HG03378 (cell line): ENCODE measurements at regions not wholly inside any gene's neighbourhood (a gene's known extent, or its start where the extent isn't known, plus 50 kb on each side); places are given as distances from the start of the nearest gene placed in this dataset.
"Not testable (repeated sequence)": the region's sequence is repeated elsewhere in the genome, so short reads cannot be mapped to it uniquely, and the experiment has no call there.

Experiments used
- ATAC-seq: cut with Tn5 transposase; IDR thresholded peaks from one replicate; pipeline ENCODE4 v1.9.1; 2021; ENCODE audit warnings: mild to moderate bottlenecking, moderate library complexity; ENCODE audit not compliant: unreplicated experiment

DNA sequence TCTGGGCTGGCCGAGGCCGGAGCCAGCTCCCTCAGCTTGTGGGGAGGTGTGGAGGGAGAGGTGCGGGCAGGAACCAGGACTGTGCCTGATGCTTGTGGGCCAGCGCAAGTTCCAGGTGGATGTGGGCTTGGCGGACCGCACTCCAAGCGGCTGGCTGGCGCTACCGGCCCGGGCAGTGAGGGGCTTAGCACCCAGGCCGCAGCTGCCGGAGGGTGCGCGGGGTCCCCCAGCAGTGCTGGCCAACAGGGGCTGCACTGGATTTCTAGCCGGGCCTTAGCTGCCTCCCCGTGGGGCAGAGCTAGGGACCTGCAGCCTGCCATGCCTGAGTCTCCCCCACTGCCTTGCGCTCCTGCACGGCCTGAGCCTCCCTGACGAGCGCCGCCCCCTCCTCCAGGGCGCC is 242.8 kb downstream of the CCSER2 start:
- no peak for ATAC-seq

DNA sequence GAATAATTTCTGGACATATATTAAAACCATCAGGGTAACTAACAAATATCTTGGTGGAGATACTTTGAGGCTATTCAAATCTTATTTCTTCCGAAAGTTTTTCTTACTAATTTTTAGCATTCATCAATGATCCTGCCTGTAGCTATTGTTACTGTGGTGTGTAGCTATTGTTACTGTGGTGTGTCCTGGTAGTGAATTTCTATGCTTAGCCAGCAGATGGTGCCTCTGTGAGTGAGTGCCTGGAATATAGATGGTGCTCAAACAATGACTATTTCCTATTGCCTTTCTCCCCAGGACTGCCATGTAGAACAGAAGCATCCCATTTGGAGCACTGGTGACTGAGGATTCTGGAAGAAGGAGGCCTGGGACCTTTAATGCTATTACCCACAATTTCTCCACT is 245.7 kb downstream of the CCSER2 start:
- no peak for ATAC-seq

DNA sequence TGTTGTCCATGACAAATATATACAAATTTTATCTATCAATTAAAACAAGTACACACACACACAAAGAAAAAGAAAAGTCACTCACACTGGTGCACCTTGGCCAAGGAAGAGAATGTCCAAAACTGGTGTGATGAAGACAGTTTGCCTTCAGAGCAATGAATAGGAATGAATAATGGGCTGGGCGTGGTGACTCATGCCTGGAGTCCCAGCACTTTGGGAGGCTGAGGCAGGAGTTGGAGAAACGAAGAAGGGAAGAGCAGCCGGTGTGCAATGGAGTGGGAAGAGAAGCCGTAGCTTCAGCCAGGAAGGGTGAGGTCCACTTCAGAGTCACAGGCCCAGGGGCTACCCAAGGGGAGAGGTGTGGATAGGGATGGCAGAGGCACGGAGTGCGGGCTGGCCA is 253.6 kb downstream of the CCSER2 start:
- ATAC-seq = no peak

DNA sequence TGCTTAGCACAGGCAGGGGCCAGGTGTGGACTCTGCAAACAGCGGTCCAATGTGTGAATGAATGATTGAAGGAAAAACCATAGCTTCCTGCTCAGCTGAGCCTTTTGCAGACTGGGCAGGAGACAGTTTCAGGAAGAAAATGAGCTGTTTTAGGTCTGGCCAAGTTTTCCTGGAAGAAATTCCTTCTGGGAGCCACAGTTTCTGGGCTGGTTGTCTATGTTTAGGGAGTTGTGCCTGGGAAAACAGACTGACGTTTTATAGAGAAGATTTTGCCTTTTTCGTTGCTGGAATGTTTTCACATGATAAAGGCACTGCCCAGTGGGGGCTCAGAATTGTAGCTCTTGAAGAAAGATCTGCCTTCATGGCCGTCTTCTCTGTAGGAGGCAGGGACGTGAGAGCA is 255.1 kb downstream of the CCSER2 start:
- ATAC-seq = no peak

DNA sequence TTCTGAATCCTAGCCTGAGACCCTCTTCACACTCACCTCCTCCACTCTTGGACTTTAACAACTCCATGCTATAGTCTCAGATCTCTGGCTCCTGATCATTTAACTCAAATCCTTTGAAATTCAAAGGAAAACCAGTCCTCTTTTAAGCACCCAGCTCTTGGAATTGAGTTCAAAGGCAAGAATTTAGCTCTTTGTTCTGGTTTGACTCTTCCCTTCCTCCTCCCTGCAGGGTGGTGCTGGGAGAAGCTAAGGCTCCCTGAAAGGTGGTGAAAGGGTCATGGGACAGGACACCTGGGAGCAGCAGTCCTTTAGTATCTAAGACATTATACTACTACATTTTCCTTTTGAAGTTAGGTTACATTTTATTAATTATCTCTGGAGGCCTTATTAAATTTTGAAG is 259.4 kb downstream of the CCSER2 start:
- ATAC-seq = no peak

DNA sequence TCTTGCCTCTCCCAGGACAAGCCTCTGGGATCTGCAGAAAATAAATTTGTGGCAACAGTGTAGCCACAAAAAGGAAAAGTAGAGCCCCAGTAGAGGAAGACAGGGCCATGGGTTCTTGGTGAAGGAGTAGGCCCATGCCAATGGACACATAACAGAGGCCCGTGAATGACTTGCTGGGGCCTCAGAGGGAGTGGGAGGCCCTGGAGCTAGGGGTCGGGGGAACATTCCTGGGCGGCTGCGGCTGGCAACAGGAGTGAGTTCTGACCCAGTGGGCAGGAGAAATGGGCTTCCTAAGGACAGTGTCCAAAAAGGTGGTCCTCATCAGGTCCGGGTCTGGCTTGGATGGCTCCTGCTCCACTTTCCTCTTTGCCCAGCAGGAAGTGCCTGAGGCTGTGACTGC is 260.0 kb downstream of the CCSER2 start:
- ATAC-seq = no peak

DNA sequence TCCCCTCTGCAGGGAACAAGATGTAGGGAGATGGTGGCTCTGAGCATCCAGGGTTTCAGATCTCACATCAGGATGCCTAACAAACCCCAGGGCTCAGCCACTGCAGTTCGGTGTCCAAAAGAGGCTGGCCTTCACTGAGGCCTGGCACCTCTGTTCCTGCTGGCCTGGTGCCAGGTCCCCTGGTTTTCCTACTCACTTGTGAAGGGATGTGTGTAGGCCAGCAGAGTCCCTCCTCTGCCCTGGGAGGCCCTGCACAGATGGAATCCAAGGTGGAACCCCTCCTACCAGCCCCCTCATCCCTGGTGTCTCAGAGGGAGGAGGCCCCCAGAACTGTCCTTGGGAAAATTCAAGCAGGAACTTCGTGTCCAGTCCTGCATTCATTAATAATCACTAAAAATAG is 260.6 kb downstream of the CCSER2 start:
- no peak for ATAC-seq

DNA sequence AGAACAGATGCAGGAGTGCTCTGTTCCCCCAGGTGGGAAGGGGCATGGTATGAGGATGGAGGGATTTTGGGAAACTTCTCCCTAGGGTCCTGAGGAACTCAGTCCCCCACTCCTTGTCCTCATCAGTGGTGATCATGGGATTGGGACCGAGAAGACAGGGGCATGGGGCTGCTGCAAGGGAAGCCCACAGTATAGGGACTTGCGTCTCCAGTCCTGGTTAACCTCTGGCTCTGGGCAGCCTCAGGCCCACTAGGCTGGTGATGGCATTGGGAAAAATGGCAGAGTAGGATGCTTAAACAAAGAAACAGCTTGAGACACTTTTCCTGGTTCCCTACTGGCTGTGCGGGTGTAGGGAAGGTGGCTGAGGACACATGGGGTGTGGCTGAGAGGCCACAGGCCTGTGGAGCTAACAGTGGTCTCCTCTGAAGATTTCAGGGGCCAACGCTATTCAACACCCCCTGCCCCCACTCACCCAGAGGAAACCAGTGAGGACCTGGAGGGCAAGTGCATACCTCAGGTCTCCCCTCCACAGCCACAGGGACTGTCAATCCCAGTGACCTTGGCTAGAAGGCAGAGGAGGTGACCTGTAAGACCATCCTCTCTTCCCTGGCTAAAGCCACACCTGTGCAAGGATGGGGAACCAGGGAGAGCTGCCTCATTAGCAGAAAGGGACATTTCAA is 261.3 kb downstream of the CCSER2 start:
- no peak for ATAC-seq

DNA sequence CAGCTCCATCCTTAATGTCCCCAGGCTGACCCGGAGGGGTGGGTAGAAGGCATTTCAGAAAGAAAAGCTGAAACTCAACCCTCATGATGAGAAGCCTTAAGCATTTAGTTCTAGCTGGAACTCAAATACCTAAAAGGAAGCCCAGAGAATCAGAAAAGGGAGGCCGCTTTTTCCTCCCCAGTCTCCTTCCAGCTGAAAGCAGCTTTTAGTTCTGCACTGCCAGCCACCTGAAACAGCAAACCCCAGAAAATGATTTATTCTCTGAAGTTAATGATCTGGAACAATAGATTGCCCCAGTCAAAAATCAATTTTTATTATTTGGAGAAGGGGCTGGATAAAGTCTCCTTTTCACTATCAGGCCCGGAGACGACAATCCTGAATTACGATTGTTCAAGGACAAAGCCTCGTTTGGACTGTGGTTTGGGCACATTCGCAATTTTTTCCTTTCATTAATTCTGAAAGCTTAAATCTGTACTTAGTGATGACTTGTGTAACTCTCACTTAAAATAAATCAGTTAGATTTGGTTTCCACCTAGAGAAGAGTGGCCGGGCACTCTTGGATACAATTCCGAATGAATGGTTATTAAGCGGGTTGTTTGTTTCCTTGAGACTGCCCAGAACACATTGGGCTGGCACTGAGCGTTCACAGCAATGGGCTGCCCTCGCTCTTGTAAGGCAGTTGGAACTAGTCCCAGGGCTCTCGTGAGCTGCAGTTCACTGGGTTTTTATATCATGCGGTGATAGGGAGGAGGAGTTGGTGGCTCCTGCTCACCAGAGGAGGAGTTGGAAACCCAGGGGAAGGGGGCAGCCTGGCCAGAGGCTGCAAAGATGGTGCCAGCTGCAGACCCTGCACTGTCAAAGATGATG is 262.2 kb downstream of the CCSER2 start:
- no peak for ATAC-seq

DNA sequence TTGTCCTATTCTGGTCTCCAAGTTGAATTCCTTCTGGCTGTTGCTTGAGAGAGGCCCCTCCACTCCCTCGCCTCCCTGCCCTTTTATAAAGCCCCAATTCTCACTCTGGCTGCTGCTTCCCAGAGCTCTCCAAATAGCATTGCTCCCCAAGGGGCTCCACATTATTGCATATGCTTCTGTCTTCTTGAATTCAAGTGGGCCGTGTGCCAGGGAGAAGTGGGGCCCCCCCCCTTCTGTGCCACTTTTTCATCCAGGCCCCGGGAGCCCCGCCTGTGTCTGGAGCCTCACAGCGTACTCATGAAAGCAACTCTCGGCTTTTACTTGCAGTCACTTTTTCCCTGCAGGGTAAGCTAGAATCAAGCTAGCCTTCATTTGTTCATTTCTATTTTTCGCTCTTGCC is 265.1 kb downstream of the CCSER2 start:
- no peak for ATAC-seq

DNA sequence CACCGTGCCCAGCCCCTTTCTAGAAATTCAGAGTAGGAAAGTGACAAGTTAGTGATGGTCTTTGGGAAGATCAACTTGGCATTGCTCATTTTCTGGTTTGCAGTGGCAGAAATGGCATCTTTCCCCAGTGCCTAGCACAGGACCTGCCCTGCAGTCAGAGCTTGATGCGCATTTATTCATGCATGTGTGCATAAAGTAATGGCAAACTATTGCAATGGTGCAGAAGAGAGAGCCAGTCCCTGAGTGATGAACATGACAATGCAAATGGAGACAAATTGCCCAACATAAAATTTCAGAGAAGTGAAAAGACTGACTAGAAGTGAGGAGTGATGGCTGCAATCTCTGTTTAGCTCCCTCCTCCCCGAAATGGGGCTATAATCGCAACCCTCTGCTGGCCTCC is 268.2 kb downstream of the CCSER2 start:
- ATAC-seq = no peak

DNA sequence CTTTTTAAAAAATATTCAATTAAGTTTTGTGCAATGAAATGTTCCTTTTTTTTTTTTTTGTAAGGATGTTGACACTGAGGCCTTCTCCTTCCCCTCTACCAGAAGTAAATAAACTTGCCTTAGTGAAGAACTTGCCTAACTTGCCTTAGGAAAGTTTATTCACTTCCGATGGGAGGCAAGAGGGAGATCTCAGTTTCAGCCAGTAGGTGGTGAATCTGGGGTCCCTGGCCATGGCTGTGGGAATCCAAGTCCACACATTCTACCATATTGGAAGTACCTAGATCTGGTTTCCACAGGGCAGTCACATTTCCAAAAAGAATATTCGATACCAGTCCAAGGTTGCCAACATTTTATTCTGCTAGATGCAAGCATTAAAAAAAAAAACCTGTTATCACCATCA is 270.9 kb downstream of the CCSER2 start:
- no peak for ATAC-seq

DNA sequence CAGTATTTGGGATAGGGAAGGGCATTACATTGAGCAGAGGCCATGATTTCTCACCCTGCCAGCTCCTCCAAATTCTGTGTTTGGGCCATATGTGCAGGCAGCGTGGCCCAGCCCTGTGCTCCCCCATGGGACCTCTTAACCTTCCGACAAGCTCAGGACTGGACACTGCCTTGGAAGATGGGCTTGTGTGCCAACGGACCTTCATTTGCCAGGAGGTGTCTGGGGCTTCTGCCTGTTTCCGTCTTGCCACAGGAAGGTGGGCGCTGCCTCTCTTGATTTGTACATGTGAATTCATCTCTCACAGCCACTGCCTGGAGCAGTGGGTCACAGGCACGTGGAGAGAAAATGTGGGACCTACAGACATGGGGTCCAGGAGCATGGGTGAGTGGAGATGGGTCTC is 272.6 kb downstream of the CCSER2 start:
- no peak for ATAC-seq

DNA sequence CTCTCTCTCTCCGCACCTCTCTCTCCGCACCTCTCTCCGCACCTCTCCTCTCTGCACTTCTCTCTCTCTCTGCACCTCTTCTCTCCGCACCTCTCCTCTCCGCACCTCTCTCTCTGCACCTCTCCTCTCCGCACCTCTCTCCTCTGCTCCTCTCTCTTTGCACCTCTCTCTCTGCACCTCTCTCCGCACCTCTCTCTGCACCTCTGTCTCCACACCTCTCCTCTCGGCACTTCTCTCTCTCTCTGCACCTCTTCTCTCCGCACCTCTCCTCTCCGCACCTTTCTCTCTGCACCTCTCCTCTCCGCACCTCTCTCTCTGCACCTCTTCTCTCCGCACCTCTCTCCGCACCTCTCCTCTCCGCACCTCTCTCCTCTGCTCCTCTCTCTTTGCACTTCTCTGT is 274.2 kb downstream of the CCSER2 start:
- not testable (repeated sequence) for ATAC-seq

DNA sequence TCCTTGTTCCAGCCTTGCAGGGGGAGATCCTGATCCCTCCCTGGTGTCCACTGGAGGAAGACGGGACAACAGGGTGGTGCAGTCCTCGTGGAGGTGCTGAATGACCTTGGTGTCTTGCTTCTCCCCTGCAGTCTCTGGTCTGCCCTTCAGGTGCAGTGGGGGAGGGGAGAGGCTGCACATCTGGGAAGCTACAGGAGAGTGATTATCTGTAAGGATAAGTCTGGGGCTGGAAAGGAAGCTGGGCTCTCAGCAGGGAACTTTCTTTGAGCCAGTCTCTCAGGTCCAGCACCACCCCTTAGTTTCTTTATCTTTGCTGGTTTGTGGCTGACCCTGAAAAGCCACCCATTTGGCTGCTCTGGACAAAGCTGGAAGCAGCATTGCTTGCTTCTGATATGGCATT is 275.6 kb downstream of the CCSER2 start:
- no peak for ATAC-seq

DNA sequence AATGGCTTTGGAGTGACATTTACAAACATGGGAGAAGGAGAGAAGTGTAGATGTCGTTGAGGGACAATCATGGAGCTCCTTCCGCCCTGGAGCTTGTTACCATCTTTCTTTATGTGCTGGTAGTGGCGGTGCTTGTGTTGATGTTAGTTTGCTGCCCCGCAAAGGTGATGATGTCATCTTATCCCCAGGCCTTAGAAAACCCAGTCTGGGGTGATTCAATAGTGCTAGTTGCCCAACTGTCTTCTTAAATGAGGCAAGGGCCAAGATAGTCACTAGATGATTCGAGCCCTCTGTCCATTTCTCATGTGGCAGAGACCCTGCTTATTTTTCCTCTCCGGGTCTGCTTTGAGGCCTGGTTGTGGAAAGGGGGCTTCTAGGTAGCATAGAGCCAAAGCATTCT is 277.4 kb downstream of the CCSER2 start:
- ATAC-seq = no peak

DNA sequence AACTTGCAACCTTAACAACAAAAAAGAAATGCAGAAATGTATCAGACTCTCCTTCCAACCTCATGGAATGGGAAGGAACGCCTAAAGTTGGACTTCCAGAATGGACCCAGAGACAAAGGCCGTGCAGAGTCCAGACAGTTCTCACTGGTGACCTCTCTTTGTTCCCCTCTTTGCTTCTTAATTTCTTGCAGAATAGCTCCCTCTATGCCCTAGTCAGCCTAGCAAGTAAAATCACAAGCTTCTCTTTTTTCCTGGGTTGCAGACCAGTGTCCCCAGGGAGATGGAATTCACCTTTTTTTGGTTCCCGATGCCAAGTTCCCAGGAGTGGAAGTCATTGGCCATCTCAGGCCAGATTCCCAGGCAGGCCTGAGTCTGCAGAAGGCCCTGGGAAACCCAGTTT is 278.0 kb downstream of the CCSER2 start:
- no peak for ATAC-seq

DNA sequence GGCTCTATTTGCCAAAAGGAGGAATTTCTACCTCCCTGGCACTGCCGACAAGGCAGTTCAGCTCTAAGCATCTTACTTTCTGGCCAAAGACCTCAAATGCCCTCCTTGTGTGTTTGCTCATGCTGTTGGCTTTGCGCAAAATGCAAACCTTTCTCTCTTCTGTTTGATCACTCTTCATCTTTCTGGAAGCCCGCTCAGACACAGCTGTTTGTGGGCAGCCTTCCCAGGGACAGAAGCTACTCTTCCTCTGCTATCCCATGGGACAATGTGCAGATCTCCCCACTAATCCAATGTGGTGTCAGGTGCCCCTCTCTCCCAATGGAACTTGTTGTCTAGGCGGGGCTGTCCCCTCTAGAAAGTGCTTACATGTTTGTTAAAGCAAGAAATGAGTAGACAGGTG is 278.7 kb downstream of the CCSER2 start:
- ATAC-seq = no peak

DNA sequence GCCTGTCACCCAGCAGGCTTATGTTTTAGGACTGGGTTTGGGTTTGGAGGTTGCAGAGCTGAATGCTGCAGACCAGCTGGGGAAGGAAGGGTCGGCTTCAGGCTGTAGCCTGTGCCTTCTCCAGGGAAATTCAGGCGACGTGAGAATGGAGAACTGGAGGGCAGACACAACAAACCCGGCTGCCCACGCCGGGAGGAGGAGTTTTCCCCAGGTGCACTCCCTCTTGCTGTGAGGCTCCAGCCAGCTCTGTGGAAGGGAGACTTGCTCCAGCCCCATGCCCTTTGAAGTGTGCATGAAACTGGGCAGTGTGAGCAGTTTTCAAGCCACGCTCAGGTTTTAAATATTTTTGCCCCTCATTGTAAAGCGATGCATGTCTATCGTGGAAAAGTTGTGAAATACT is 279.1 kb downstream of the CCSER2 start:
- ATAC-seq = no peak

DNA sequence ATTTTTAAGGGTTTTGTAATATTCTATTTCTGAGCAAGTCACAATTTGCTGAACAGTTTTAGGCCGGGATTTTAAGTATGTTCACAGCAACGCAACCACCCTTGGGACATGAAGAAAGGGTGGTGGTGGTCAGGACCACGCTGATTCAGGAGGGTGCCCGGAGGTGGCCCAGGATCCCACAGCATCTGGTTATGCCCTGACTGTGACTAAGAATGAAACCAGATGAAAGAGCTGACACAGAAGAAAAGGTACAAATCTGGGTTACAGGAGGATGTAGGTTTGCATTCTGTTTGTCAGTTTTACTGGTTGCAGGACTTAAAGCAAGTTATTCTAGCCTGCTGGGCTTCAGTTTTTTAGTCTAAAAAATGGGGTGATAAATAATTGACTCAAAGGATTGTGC is 279.7 kb downstream of the CCSER2 start:
- ATAC-seq = peak; percentile 85

DNA sequence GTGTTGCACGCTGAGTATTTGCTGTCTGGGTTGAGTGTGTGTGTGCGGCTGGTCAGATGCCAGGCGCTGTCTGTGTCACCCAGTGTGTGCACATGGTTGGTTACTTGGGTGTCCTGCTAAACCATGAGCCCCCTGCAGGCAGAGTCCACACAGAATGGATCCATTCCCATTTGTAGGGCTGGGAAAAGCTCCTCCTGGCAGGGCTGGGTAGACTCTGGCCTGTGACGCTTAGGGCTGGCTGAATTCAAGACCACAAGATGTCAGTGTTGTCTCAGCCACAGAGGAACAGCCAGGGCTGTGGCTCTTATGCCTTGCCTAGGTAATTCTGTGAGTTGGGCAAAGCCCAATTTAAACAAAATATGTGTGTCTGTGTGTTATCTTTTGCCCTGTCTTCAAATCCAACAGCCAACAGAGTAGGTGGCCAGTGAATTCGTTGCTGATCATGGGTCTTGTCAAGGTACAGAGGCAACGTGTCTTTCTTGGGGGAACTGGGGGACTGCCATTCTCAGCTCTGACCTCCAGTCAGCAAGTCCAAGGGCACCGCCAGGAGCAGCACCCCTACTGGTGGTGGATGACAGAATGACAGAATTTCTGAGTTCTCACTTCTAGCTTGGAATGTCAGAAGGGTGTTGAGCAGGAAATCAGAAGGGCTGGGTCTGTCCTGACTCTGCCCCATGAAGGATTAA is 285.1 kb downstream of the CCSER2 start:
- ATAC-seq = peak; percentile 71
